ENCODE measurements at regions not wholly inside any gene's neighbourhood (a gene's known extent, or its start where the extent isn't known, plus 50 kb on each side); places are given as distances from the start of the nearest gene placed in this dataset.

DNA sequence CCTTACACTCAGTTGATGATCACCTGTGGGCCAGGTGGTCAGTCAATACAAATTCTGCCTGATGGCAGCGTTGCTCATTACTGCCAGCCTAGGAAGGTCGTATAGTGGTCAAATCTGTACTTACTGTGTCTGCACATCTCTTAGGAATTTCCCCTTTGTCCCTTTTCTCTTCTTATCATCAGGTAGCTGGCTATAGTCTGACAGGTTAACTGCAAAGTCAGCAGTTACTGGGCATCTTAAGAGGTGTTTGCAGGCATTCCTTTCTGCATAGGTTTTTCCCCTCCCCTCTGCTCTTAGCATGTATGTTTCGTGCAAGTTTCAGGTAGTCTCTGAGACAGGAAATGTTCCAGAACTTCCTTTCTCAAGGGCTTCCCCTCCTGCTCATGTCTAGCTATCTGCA is 298.7 kb downstream of the LRRIQ3 start:
- whole genome bisulfite sequencing, 2 donors: 11 to 18% methylated on average over 3 of the region's 3 CpGs
- no peaks in the 10 kb centered on the region for H3K4me1 ChIP-seq
- H3K9me3 ChIP-seq: no peaks in the 10 kb centered on the region
- intact Hi-C loops (cut with DNase I): no loop called here
- TF ChIP-seq, protein P1, sequence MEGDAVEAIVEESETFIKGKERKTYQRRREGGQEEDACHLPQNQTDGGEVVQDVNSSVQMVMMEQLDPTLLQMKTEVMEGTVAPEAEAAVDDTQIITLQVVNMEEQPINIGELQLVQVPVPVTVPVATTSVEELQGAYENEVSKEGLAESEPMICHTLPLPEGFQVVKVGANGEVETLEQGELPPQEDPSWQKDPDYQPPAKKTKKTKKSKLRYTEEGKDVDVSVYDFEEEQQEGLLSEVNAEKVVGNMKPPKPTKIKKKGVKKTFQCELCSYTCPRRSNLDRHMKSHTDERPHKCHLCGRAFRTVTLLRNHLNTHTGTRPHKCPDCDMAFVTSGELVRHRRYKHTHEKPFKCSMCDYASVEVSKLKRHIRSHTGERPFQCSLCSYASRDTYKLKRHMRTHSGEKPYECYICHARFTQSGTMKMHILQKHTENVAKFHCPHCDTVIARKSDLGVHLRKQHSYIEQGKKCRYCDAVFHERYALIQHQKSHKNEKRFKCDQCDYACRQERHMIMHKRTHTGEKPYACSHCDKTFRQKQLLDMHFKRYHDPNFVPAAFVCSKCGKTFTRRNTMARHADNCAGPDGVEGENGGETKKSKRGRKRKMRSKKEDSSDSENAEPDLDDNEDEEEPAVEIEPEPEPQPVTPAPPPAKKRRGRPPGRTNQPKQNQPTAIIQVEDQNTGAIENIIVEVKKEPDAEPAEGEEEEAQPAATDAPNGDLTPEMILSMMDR (IDR thresholded peaks at IDR 0.05): no peak
- FAIRE-seq (no peak), DNase-seq (no peak), ATAC-seq (no peak)
- H3K27ac ChIP-seq: no peak overlapping the region
- no peak overlapping the region for H3K4me3 ChIP-seq
- H3K36me3 ChIP-seq: no peaks in the 10 kb centered on the region
- no peaks in the 10 kb centered on the region for H3K27me3 ChIP-seq

- no peaks in the 10 kb centered on the region for H3K9me3 ChIP-seq
- 65 to 79% methylated on average over 3 of the region's 3 CpGs for WGBS, 2 donors
- no peak for FAIRE-seq
- no peaks in the 10 kb centered on the region for H3K4me1 ChIP-seq
- TF ChIP-seq, protein P1 (IDR thresholded peaks at IDR 0.05): no peak
- H3K36me3 ChIP-seq: no peaks in the 10 kb centered on the region
- H3K27ac ChIP-seq: no peak overlapping the region
- DNase-seq: no peak
- H3K4me3 ChIP-seq: no peak overlapping the region
- no peaks in the 10 kb centered on the region for H3K27me3 ChIP-seq
- ATAC-seq: no peak
- intact Hi-C loops (cut with DNase I): no loop called here
Observed at GRCh38 chr1:73898540-73898939, 299.4 kb downstream of the LRRIQ3 start.

DNA sequence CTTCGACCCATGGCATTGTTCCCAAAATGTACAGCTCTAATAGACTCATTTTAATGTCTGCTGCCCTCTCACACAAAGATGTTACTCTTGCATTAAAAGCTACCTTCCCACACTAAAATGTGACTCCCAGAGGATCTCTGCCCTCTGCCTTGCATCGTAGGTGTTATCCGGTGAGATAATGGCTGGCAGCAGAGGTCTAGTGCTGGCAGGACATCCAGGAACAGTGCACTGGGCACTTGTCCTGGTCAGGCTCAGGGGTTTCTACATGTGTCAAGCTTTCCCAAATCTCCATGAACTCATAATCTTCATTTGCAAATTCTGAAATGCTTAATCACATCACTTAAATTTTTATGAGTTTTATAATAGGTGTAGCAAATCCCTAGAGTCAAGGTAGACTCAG is 310.6 kb downstream of the LRRIQ3 start:
- 53 to 54% methylated on average over 3 of the region's 3 CpGs for WGBS, 2 donors
- intact Hi-C loops (cut with DNase I): no loop called here
- no peak for ATAC-seq
- FAIRE-seq: no peak
- TF ChIP-seq, protein P1 (IDR thresholded peaks at IDR 0.05): no peak
- no peak overlapping the region for H3K27ac ChIP-seq
- no peak for DNase-seq
- H3K9me3 ChIP-seq: no peaks in the 10 kb centered on the region
- no peaks in the 10 kb centered on the region for H3K36me3 ChIP-seq
- H3K4me1 ChIP-seq: no peaks in the 10 kb centered on the region
- H3K4me3 ChIP-seq: no peak overlapping the region
- no peaks in the 10 kb centered on the region for H3K27me3 ChIP-seq

- Histone ChIP-seq H3K4me3 (no peak overlapping the region), H3K4me1 (no peaks in the 10 kb centered on the region), H3K9me3 (no peaks in the 10 kb centered on the region), H3K36me3 (no peaks in the 10 kb centered on the region), H3K27me3 (no peaks in the 10 kb centered on the region), H3K27ac (no peak overlapping the region)
- DNase-seq: no peak
- FAIRE-seq: no peak
- TF ChIP-seq, protein P1 (IDR thresholded peaks at IDR 0.05): no peak
- no peak for ATAC-seq
- intact Hi-C loops (cut with DNase I): no loop called here
- WGBS, 2 donors: 40 to 51% methylated on average over 2 of the region's 2 CpGs
Observed at GRCh38 chr1:73886716-73887115, 311.3 kb downstream of the LRRIQ3 start.

GRCh38 chr1:73874806-73875205 is 323.2 kb downstream of the LRRIQ3 start:
- no peak overlapping the region for H3K27ac ChIP-seq
- FAIRE-seq: no peak
- 45 to 57% methylated on average over 1 of the region's 1 CpG for WGBS, 2 donors
- intact Hi-C loops (cut with DNase I): no loop called here
- H3K4me1 ChIP-seq: no peaks in the 10 kb centered on the region
- H3K27me3 ChIP-seq: no peaks in the 10 kb centered on the region
- no peak for ATAC-seq
- no peaks in the 10 kb centered on the region for H3K36me3 ChIP-seq
- H3K4me3 ChIP-seq: no peak overlapping the region
- H3K9me3 ChIP-seq: no peaks in the 10 kb centered on the region
- no peak for DNase-seq
- TF ChIP-seq, protein P1 (IDR thresholded peaks at IDR 0.05): no peak

Data from pancreas (tissue), 10 donors.